B cell (primary cell): ENCODE measurements at regions not wholly inside any gene's neighbourhood (a gene's known extent, or its start where the extent isn't known, plus 50 kb on each side); places are given as distances from the start of the nearest gene placed in this dataset.

Experiments used
- ATAC-seq: fragments of 200-7000 bp; cut with Tn5 transposase; one replicate; pipeline ENCODE4 v1.10.0; 2021; ENCODE audit warnings: low read depth, mild to moderate bottlenecking, moderate number of reproducible peaks, moderate library complexity
- CTCF ChIA-PET: fragments of 350-600 bp; sonication (Branson Sonifier 250); formaldehyde crosslinking; loops from one replicate; lab custom pipeline; 2021; ENCODE audit warnings: antibody characterized with exemption, inconsistent platforms; lab: Charles Lee
- POLR2A ChIA-PET: fragments of 350-600 bp; sonication (Branson Sonifier 250); formaldehyde crosslinking; loops from one replicate; lab custom pipeline; 2021; ENCODE audit warnings: antibody characterized with exemption; lab: Charles Lee
- DNase-seq: peaks from one replicate; pipeline ENCODE4 v3.0.0; 2013
- H2AFZ ChIP-seq: 2 replicates; pipeline ENCODE4 v1.6.1; 2012; ENCODE audit warnings: mild to moderate bottlenecking, low read depth, low read length; ENCODE audit not compliant: insufficient read depth, poor library complexity, severe bottlenecking
- H3K27ac ChIP-seq, 2 donors: 1 replicate in 1 of 2; 2 replicates in 1 of 2; pipeline ENCODE4 v1.5.1; 2012 to 2013; ENCODE audit warnings: low read length in 2 of 2, mild to moderate bottlenecking in 2 of 2, moderate library complexity in 1 of 2
- H3K27me3 ChIP-seq, 4 experiments: fragments of 200-600 bp in 1 of 4; sonication (generic) in 1 of 4; replicated peaks in 1 of 4; 1 replicate in 2 of 4; 2 replicates in 2 of 4; pipeline versions ENCODE4 v1.6.1 to v1.7.0; 2013 to 2016; ENCODE audit warnings: low read length in 3 of 4, mild to moderate bottlenecking in 2 of 4, mixed read lengths in 1 of 4, moderate library complexity in 1 of 4; ENCODE audit not compliant: insufficient read depth in 4 of 4, control insufficient read depth in 3 of 4; ENCODE audit errors: control extremely low read depth in 1 of 4
- H3K36me3 ChIP-seq, 2 experiments: replicated peaks in 1 of 2; 1 replicate in 1 of 2; 2 replicates in 1 of 2; pipeline versions ENCODE4 v1.6.1 to v1.7.1; 2013; ENCODE audit warnings: low read length in 1 of 2; ENCODE audit not compliant: insufficient read depth in 2 of 2, control insufficient read depth in 1 of 2; ENCODE audit errors: control extremely low read depth in 1 of 2, extremely low read depth in 1 of 2
- H3K4me1 ChIP-seq, 2 donors: fragments of 200-600 bp in 1 of 2; sonication (generic) in 1 of 2; 1 replicate in 1 of 2; 2 replicates in 1 of 2; pipeline versions ENCODE4 v1.5.1 to v1.6.1; 2013 to 2017; ENCODE audit warnings: low read length in 2 of 2; ENCODE audit not compliant: control insufficient read depth in 2 of 2, insufficient read depth in 2 of 2
- H3K4me2 ChIP-seq: replicated peaks from 2 replicates; pipeline ENCODE3; 2012; ENCODE audit warnings: mild to moderate bottlenecking, low read depth, low read length; ENCODE audit not compliant: poor library complexity, severe bottlenecking
- H3K4me3 ChIP-seq, 5 experiments: fragments of 200-600 bp in 1 of 5; sonication (generic) in 1 of 5; 1 replicate in 3 of 5; 2 replicates in 2 of 5; pipeline versions ENCODE4 v1.5.1 to v1.7.0; 2011 to 2016; ENCODE audit warnings: low read length in 4 of 5, mild to moderate bottlenecking in 4 of 5, low read depth in 2 of 5, control low read depth in 1 of 5, moderate library complexity in 1 of 5; ENCODE audit not compliant: insufficient read depth in 1 of 5; ENCODE audit errors: control extremely low read depth in 1 of 5, extremely low read depth in 1 of 5
- H3K79me2 ChIP-seq: fragments of 200-600 bp; sonication (generic); one replicate; pipeline ENCODE4 v1.6.0; 2016; ENCODE audit warnings: low read length; ENCODE audit not compliant: control insufficient read depth, insufficient read depth
- H3K9ac ChIP-seq: fragments of 200-600 bp; sonication (generic); 2 replicates; pipeline ENCODE4 v1.6.1; 2017; ENCODE audit warnings: mild to moderate bottlenecking, low read length, moderate library complexity
- H3K9me3 ChIP-seq, 3 donors: one replicate each; pipeline versions ENCODE4 v1.6.1 to v1.7.1; 2013; ENCODE audit warnings: low read length in 2 of 3; ENCODE audit not compliant: control insufficient read depth in 2 of 3, insufficient read depth in 1 of 3; ENCODE audit errors: control extremely low read depth in 1 of 3
- H4K20me1 ChIP-seq: 2 replicates; pipeline ENCODE4 v1.6.0; 2012; ENCODE audit warnings: mild to moderate bottlenecking, low read length; ENCODE audit not compliant: insufficient read depth, control insufficient read depth, poor library complexity, severe bottlenecking
- H3K27ac Mint-ChIP-seq: one replicate; pipeline ENCODE4 v1.8.0; 2021; ENCODE audit warnings: mixed read lengths
- H3K27me3 Mint-ChIP-seq: one replicate; pipeline ENCODE4 v1.8.0; 2021; ENCODE audit warnings: mixed read lengths
- H3K4me1 Mint-ChIP-seq: one replicate; pipeline ENCODE4 v1.8.0; 2021; ENCODE audit warnings: mixed read lengths
- H3K4me3 Mint-ChIP-seq: one replicate; pipeline ENCODE4 v1.8.0; 2021; ENCODE audit warnings: mixed read lengths
- H3K9me3 Mint-ChIP-seq: one replicate; pipeline ENCODE4 v1.8.0; 2022; ENCODE audit warnings: mixed read lengths; ENCODE audit not compliant: insufficient read depth
- EZH2 ChIP-seq: IDR thresholded peaks from 2 replicates; pipeline ENCODE4 v1.6.1; 2012; ENCODE audit warnings: borderline replicate concordance, low read depth, mild to moderate bottlenecking, moderate library complexity, low read length; ENCODE audit not compliant: insufficient read depth, poor library complexity, severe bottlenecking
- WGBS: methylation state at CpG from one replicate; pipeline ENCODE4 v1.1.5; 2013; ENCODE audit warnings: missing lambda C conversion rate; ENCODE audit not compliant: insufficient coverage; 5-methylcytosine and 5-hydroxymethylcytosine counted together
- intact Hi-C: fragments of 100-400 bp; cut with micrococcal nuclease; formaldehyde crosslinking; loops from one replicate; pipeline ENCODE4 v1.10.0; 2022
- TF ChIP-seq, protein P1 (sequence below): fragments of 200-600 bp; IDR thresholded peaks from one replicate; pipeline ENCODE4 v1.8.0; 2022; ENCODE audit warnings: antibody characterized with exemption, mild to moderate bottlenecking

- intact Hi-C loops: no loop called here
- TF ChIP-seq, protein P1, sequence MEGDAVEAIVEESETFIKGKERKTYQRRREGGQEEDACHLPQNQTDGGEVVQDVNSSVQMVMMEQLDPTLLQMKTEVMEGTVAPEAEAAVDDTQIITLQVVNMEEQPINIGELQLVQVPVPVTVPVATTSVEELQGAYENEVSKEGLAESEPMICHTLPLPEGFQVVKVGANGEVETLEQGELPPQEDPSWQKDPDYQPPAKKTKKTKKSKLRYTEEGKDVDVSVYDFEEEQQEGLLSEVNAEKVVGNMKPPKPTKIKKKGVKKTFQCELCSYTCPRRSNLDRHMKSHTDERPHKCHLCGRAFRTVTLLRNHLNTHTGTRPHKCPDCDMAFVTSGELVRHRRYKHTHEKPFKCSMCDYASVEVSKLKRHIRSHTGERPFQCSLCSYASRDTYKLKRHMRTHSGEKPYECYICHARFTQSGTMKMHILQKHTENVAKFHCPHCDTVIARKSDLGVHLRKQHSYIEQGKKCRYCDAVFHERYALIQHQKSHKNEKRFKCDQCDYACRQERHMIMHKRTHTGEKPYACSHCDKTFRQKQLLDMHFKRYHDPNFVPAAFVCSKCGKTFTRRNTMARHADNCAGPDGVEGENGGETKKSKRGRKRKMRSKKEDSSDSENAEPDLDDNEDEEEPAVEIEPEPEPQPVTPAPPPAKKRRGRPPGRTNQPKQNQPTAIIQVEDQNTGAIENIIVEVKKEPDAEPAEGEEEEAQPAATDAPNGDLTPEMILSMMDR: no peak
- no peak for TF ChIP-seq EZH2
- Mint-ChIP-seq H3K4me1 (no peaks in the 10 kb centered on the region), H3K27me3 (no peaks in the 10 kb centered on the region), H3K27ac (no peak overlapping the region), H3K4me3 (no peak overlapping the region), H3K9me3 (no peaks in the 10 kb centered on the region)
- no peak overlapping the region for H3K9ac ChIP-seq
- no peaks in the 10 kb centered on the region for H3K79me2 ChIP-seq
- no peaks in the 10 kb centered on the region for H3K27me3 ChIP-seq
- no peak overlapping the region for H3K4me2 ChIP-seq
- DNase-seq: no peak
- whole genome bisulfite sequencing: 97% methylated on average over 4 of the region's 7 CpGs
- no peak overlapping the region for H3K27ac ChIP-seq
- no peaks in the 10 kb centered on the region for H3K4me1 ChIP-seq
- H2AFZ ChIP-seq: no peak overlapping the region
- ChIA-PET CTCF (interaction anchor here (0.6 kb wide), 1 partner anchor 84 kb away, joined by 3 read pairs; no protein-coding TSS in a partner anchor), POLR2A (no interaction called here)
- H3K4me3 ChIP-seq: no peak overlapping the region
- no peak for ATAC-seq
- H3K9me3 ChIP-seq: no peaks in the 10 kb centered on the region
- H3K36me3 ChIP-seq: no peaks in the 10 kb centered on the region
- no peaks in the 10 kb centered on the region for H4K20me1 ChIP-seq
Measured at GRCh38 chrX:115413246-115413878, 123.8 kb downstream of the LUZP4 start.

GRCh38 chrX:115419069-115419468 lies 129.6 kb downstream of the LUZP4 start:
- Histone ChIP-seq H3K27ac (no peak overlapping the region), H3K9me3 (no peaks in the 10 kb centered on the region), H3K36me3 (no peaks in the 10 kb centered on the region), H3K79me2 (no peaks in the 10 kb centered on the region), H3K4me3 (no peak overlapping the region), H4K20me1 (no peaks in the 10 kb centered on the region), H3K4me2 (no peak overlapping the region), H3K27me3 (no peaks in the 10 kb centered on the region), H3K4me1 (no peaks in the 10 kb centered on the region), H2AFZ (no peak overlapping the region), H3K9ac (no peak overlapping the region)
- Mint-ChIP-seq H3K4me3 (no peak overlapping the region), H3K9me3 (no peaks in the 10 kb centered on the region), H3K27me3 (no peaks in the 10 kb centered on the region), H3K4me1 (no peaks in the 10 kb centered on the region), H3K27ac (no peak overlapping the region)
- CTCF ChIA-PET: no interaction called here
- ATAC-seq (no peak), DNase-seq (no peak)
- POLR2A ChIA-PET: no interaction called here
- no CpG with 5 or more reads among the region's 5 CpGs for whole genome bisulfite sequencing
- no peak for TF ChIP-seq EZH2
- TF ChIP-seq, protein P1: no peak
- intact Hi-C loops: no loop called here
